Panc1 (cell line): ENCODE measurements at regions not wholly inside any gene's neighbourhood (a gene's known extent, or its start where the extent isn't known, plus 50 kb on each side); places are given as distances from the start of the nearest gene placed in this dataset.

Experiments
- CTCF ChIP-seq: fragments of 450-650 bp; IDR thresholded peaks from 2 replicates; pipeline ENCODE4 v1.5.1; 2017; ENCODE audit warnings: mild to moderate bottlenecking
- POLR2AphosphoS5 ChIP-seq: IDR thresholded peaks from 2 replicates; pipeline ENCODE4 v1.6.1; 2012; ENCODE audit warnings: mild to moderate bottlenecking, low read depth, low read length, moderate library complexity

GRCh38 chr2:51846018-51846417, 814.1 kb upstream of the NRXN1 start:
- TF ChIP-seq POLR2AphosphoS5 (no peak), CTCF (no peak)
